ENCODE measurements at regions not wholly inside any gene's neighbourhood (a gene's known extent, or its start where the extent isn't known, plus 50 kb on each side); places are given as distances from the start of the nearest gene placed in this dataset.

DNA sequence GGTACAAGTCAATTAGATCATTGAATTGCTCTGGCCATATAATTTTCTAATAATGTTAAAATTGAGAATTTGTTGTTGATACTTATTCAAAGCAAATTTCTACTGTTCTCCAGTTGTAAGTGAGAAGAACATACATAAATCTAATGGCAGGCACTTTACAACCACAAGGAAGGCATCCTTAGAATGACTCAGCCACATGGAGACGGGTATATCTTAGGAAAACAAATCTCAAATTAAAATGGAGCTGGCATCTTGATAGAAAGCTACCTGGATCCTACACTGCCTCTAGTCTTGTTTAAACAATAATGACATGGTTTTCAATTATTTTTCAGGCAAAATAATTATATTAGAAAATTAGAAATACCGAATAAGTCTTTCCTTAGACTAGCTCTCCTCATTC is 1183.7 kb upstream of the SORCS1 start:
- TF ChIP-seq POLR2A (IDR thresholded peaks at IDR 0.05), result no peak
- TF ChIP-seq, protein P1, sequence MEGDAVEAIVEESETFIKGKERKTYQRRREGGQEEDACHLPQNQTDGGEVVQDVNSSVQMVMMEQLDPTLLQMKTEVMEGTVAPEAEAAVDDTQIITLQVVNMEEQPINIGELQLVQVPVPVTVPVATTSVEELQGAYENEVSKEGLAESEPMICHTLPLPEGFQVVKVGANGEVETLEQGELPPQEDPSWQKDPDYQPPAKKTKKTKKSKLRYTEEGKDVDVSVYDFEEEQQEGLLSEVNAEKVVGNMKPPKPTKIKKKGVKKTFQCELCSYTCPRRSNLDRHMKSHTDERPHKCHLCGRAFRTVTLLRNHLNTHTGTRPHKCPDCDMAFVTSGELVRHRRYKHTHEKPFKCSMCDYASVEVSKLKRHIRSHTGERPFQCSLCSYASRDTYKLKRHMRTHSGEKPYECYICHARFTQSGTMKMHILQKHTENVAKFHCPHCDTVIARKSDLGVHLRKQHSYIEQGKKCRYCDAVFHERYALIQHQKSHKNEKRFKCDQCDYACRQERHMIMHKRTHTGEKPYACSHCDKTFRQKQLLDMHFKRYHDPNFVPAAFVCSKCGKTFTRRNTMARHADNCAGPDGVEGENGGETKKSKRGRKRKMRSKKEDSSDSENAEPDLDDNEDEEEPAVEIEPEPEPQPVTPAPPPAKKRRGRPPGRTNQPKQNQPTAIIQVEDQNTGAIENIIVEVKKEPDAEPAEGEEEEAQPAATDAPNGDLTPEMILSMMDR (IDR thresholded peaks at IDR 0.05), result no peak
- H3K9me3 ChIP-seq, result no peaks in the 10 kb centered on the region
- H3K27ac ChIP-seq, result no peak overlapping the region
- no peak overlapping the region for H3K4me3 ChIP-seq
- DNase-seq, result no peak
- H3K36me3 ChIP-seq, result no peaks in the 10 kb centered on the region
- no peaks in the 10 kb centered on the region for H3K27me3 ChIP-seq
- no peaks in the 10 kb centered on the region for H3K4me1 ChIP-seq
- intact Hi-C loops (cut with DNase I; ENCODE audit: low total_unique reads), result no loop called here

DNA sequence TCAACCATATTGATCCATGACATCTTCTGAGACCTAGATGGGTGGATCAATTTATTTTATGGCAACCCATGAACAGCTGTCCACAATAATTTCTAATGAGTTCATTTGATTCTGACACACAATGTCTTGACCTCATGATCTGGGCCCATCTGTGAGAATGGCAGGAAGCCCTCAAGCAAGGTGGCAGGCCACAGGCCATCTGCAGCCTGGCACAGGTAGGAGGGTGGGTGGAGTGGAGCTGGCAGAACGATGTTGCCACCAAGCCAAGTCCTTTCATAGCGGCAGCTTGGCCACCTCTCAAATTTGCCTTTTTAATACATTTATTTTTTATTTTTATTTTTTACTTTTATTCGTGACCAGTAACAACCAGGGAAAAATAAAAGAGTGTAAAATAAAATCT is 1181.6 kb upstream of the SORCS1 start:
- H3K9me3 ChIP-seq, result no peaks in the 10 kb centered on the region
- H3K4me1 ChIP-seq, result no peaks in the 10 kb centered on the region
- no peak overlapping the region for H3K4me3 ChIP-seq
- intact Hi-C loops (cut with DNase I; ENCODE audit: low total_unique reads), result no loop called here
- H3K36me3 ChIP-seq, result no peaks in the 10 kb centered on the region
- no peak overlapping the region for H3K27ac ChIP-seq
- no peaks in the 10 kb centered on the region for H3K27me3 ChIP-seq
- DNase-seq, result no peak
- no peak for TF ChIP-seq POLR2A (IDR thresholded peaks at IDR 0.05)
- TF ChIP-seq, protein P1 (IDR thresholded peaks at IDR 0.05), result no peak

DNA sequence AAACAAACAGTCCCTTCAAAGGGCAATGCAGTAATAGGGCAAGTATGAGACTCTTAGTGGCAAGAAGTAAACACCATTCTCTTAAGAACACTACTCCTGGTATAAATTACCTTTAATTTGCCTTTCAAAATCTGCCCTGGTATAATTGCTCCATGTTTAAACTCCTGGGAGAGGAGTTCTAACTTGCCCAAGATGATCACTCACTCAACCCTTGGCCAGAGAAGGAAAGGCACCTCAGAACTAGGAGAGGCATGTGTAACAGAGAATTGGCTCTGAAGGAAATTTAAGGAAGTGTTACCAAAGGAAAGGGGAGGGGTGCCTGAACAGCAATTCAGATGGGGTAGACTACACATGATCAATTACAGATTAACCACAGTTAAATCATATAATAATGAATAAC is 1173.6 kb upstream of the SORCS1 start:
- H3K4me3 ChIP-seq, result no peak overlapping the region
- TF ChIP-seq, protein P1 (IDR thresholded peaks at IDR 0.05), result no peak
- H3K27me3 ChIP-seq, result no peaks in the 10 kb centered on the region
- H3K27ac ChIP-seq, result no peak overlapping the region
- intact Hi-C loops (cut with DNase I; ENCODE audit: low total_unique reads), result no loop called here
- no peak for DNase-seq
- H3K4me1 ChIP-seq, result no peaks in the 10 kb centered on the region
- no peaks in the 10 kb centered on the region for H3K9me3 ChIP-seq
- no peaks in the 10 kb centered on the region for H3K36me3 ChIP-seq

DNA sequence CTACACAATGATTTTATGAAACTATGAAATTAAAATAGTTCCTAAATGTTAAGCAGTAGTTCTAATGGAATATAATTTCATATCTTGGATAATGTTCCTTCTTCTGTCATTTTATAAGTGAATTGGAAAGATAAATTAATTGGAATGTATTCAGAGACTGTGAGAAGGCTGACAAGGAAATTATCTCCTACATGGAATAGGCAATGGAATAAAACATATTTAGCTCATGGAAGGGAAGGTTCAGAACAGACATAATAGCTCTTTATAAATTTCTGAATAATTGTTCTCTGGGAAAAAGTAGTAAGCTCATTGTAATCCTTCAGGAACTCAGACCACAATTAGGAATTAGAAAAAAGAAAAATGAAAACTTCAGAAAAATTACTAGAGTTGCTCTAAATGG is 1172.3 kb upstream of the SORCS1 start:
- H3K27me3 ChIP-seq, result no peaks in the 10 kb centered on the region
- no peak for TF ChIP-seq POLR2A (IDR thresholded peaks at IDR 0.05)
- TF ChIP-seq, protein P1 (IDR thresholded peaks at IDR 0.05), result no peak
- no peaks in the 10 kb centered on the region for H3K4me1 ChIP-seq
- no peaks in the 10 kb centered on the region for H3K9me3 ChIP-seq
- H3K27ac ChIP-seq, result no peak overlapping the region
- H3K36me3 ChIP-seq, result no peaks in the 10 kb centered on the region
- DNase-seq, result no peak
- intact Hi-C loops (cut with DNase I; ENCODE audit: low total_unique reads), result no loop called here
- H3K4me3 ChIP-seq, result no peak overlapping the region

DNA sequence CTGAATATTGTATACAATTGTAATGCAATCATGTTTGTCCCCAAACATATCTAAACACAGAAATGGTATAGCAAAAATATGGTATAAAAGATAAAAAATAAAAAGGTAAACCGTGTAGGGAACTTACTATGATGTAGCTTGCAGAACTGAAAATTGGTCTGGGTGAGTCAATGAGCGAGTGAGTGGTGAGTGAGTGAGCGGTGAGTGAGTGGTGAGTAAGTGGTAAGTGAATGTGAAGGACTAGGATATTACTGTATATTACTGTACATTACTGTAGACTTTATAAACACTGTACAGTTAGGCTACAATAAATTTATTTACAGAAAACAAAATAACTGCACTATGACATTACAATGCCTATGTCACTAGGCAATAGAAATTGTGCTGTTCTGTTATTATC is 1163.2 kb upstream of the SORCS1 start:
- intact Hi-C loops (cut with DNase I; ENCODE audit: low total_unique reads), result no loop called here
- no peak for DNase-seq
- no peaks in the 10 kb centered on the region for H3K27me3 ChIP-seq
- H3K4me1 ChIP-seq, result no peaks in the 10 kb centered on the region
- TF ChIP-seq, protein P1 (IDR thresholded peaks at IDR 0.05), result no peak
- TF ChIP-seq POLR2A (IDR thresholded peaks at IDR 0.05), result no peak
- H3K36me3 ChIP-seq, result no peaks in the 10 kb centered on the region
- no peak overlapping the region for H3K4me3 ChIP-seq
- no peak overlapping the region for H3K27ac ChIP-seq
- no peaks in the 10 kb centered on the region for H3K9me3 ChIP-seq

Data from uterus (tissue), 3 donors.